Osteocyte (in vitro differentiated cells): ENCODE measurements at regions not wholly inside any gene's neighbourhood (a gene's known extent, or its start where the extent isn't known, plus 50 kb on each side); places are given as distances from the start of the nearest gene placed in this dataset.

ENCODE experiments used
- DNase-seq: peaks from one replicate; pipeline ENCODE4 v3.0.0; 2021; ENCODE audit warnings: mixed read lengths; ENCODE audit not compliant: unreplicated experiment; ENCODE audit errors: extremely low spot score
- H3K27ac Mint-ChIP-seq: one replicate; pipeline ENCODE4 v1.8.0; 2021; ENCODE audit warnings: mild to moderate bottlenecking, mixed read lengths; ENCODE audit not compliant: unreplicated experiment
- H3K27me3 Mint-ChIP-seq: one replicate; pipeline ENCODE4 v1.8.0; 2021; ENCODE audit warnings: mixed read lengths; ENCODE audit not compliant: unreplicated experiment
- H3K36me3 Mint-ChIP-seq: one replicate; pipeline ENCODE4 v1.8.0; 2021; ENCODE audit warnings: mixed read lengths; ENCODE audit not compliant: unreplicated experiment
- H3K4me1 Mint-ChIP-seq: one replicate; pipeline ENCODE4 v1.8.0; 2021; ENCODE audit warnings: mixed read lengths; ENCODE audit not compliant: unreplicated experiment
- H3K4me3 Mint-ChIP-seq: one replicate; pipeline ENCODE4 v1.8.0; 2021; ENCODE audit warnings: mild to moderate bottlenecking, moderate library complexity, mixed read lengths; ENCODE audit not compliant: unreplicated experiment
- H3K9me3 Mint-ChIP-seq: one replicate; pipeline ENCODE4 v1.8.0; 2021; ENCODE audit warnings: mixed read lengths; ENCODE audit not compliant: unreplicated experiment
- CTCF ChIP-seq: fragments of 200-600 bp; sonication (generic); IDR thresholded peaks from 2 replicates; pipeline ENCODE4 v1.5.0; 2021; ENCODE audit warnings: antibody characterized with exemption, mild to moderate bottlenecking, moderate library complexity

- no peak for DNase-seq
- TF ChIP-seq CTCF, result no peak
- no peaks in the 10 kb centered on the region for H3K36me3 Mint-ChIP-seq
- no peak overlapping the region for H3K27ac Mint-ChIP-seq
- peaks cover 25% of the 10 kb centered on the region for H3K9me3 Mint-ChIP-seq
- no peaks in the 10 kb centered on the region for H3K27me3 Mint-ChIP-seq
- no peaks in the 10 kb centered on the region for H3K4me1 Mint-ChIP-seq
- H3K4me3 Mint-ChIP-seq, result no peak overlapping the region
These were observed 119.6 kb downstream of the PRR20E start for GRCh38 chr13:57286511-57287098.

- H3K9me3 Mint-ChIP-seq, result no peaks in the 10 kb centered on the region
- no peak overlapping the region for H3K4me3 Mint-ChIP-seq
- H3K27ac Mint-ChIP-seq, result no peak overlapping the region
- DNase-seq, result no peak
- H3K27me3 Mint-ChIP-seq, result no peaks in the 10 kb centered on the region
- TF ChIP-seq CTCF, result no peak
- no peaks in the 10 kb centered on the region for H3K36me3 Mint-ChIP-seq
- no peaks in the 10 kb centered on the region for H3K4me1 Mint-ChIP-seq
These were observed 135.6 kb downstream of the PRR20E start for GRCh38 chr13:57302604-57303003.

GRCh38 chr13:57311009-57311586 lies 144.1 kb downstream of the PRR20E start:
- Mint-ChIP-seq H3K9me3 (no peaks in the 10 kb centered on the region), H3K27me3 (peaks cover 2% of the 10 kb centered on the region), H3K4me3 (no peak overlapping the region), H3K36me3 (no peaks in the 10 kb centered on the region), H3K27ac (no peak overlapping the region), H3K4me1 (no peaks in the 10 kb centered on the region)
- no peak for TF ChIP-seq CTCF
- no peak for DNase-seq

- no peaks in the 10 kb centered on the region for H3K27me3 Mint-ChIP-seq
- TF ChIP-seq CTCF, result no peak
- no peaks in the 10 kb centered on the region for H3K4me1 Mint-ChIP-seq
- H3K4me3 Mint-ChIP-seq, result no peak overlapping the region
- DNase-seq, result no peak
- no peaks in the 10 kb centered on the region for H3K9me3 Mint-ChIP-seq
- no peak overlapping the region for H3K27ac Mint-ChIP-seq
- H3K36me3 Mint-ChIP-seq, result no peaks in the 10 kb centered on the region
These were observed 148.0 kb downstream of the PRR20E start for GRCh38 chr13:57314897-57315520.

- H3K36me3 Mint-ChIP-seq, result no peaks in the 10 kb centered on the region
These were observed 159.5 kb downstream of the PRR20E start for GRCh38 chr13:57326532-57326931.

More at GRCh38 chr13:57326532-57326931, 159.5 kb downstream of the PRR20E start:
- Mint-ChIP-seq H3K27ac (no peak overlapping the region), H3K9me3 (no peaks in the 10 kb centered on the region), H3K4me3 (no peak overlapping the region), H3K27me3 (no peaks in the 10 kb centered on the region), H3K4me1 (peaks cover 2% of the 10 kb centered on the region)
- TF ChIP-seq CTCF, result no peak
- no peak for DNase-seq
